Liver (tissue), 8 donors: ENCODE measurements at regions not wholly inside any gene's neighbourhood (a gene's known extent, or its start where the extent isn't known, plus 50 kb on each side); places are given as distances from the start of the nearest gene placed in this dataset.

Source experiments
- DNase-seq: peaks from one replicate; pipeline ENCODE4 v3.0.0-alpha.2; 2017; ENCODE audit warnings: low spot score
- H3K27ac ChIP-seq, 2 donors: one replicate each; pipeline ENCODE4 v1.7.0; 2013; ENCODE audit warnings: inconsistent platforms in 2 of 2, low read length in 2 of 2, control low read depth in 1 of 2, low read depth in 1 of 2, mild to moderate bottlenecking in 1 of 2
- H3K27me3 ChIP-seq, 4 donors: one replicate each; pipeline versions ENCODE4 v1.6.1 to v1.7.0; 2013; ENCODE audit warnings: low read length in 3 of 4, inconsistent platforms in 1 of 4, mild to moderate bottlenecking in 1 of 4, moderate library complexity in 1 of 4; ENCODE audit not compliant: control insufficient read depth in 4 of 4, insufficient read depth in 4 of 4
- H3K36me3 ChIP-seq, 4 donors: one replicate each; pipeline versions ENCODE4 v1.6.1 to v1.7.0; 2013; ENCODE audit warnings: low read length in 3 of 4, mild to moderate bottlenecking in 3 of 4, low read depth in 1 of 4, moderate library complexity in 1 of 4; ENCODE audit not compliant: control insufficient read depth in 4 of 4, insufficient read depth in 3 of 4
- H3K4me1 ChIP-seq, 4 donors: one replicate each; pipeline versions ENCODE4 v1.6.1 to v1.7.0; 2013; ENCODE audit warnings: low read length in 3 of 4, mild to moderate bottlenecking in 3 of 4, moderate library complexity in 1 of 4; ENCODE audit not compliant: control insufficient read depth in 4 of 4, insufficient read depth in 4 of 4
- H3K4me3 ChIP-seq, 3 donors: one replicate each; pipeline versions ENCODE4 v1.6.1 to v1.7.0; 2013; ENCODE audit warnings: low read length in 3 of 3, control low read depth in 1 of 3, low read depth in 1 of 3, mild to moderate bottlenecking in 1 of 3
- H3K9ac ChIP-seq, 2 donors: one replicate each; pipeline ENCODE4 v1.7.0; 2013; ENCODE audit warnings: low read length in 2 of 2, mild to moderate bottlenecking in 2 of 2, moderate library complexity in 2 of 2, control low read depth in 1 of 2, low read depth in 1 of 2
- H3K9me3 ChIP-seq, 4 donors: one replicate each; pipeline versions ENCODE4 v1.6.1 to v1.7.0; 2013; ENCODE audit warnings: low read length in 3 of 4; ENCODE audit not compliant: control insufficient read depth in 4 of 4
- EGR1 ChIP-seq, 2 donors: IDR thresholded peaks; 2 replicates each; pipeline ENCODE4 v1.6.1; 2016 to 2018; ENCODE audit warnings: antibody characterized with exemption in 2 of 2, low read depth in 2 of 2
- FOXA1 ChIP-seq: IDR thresholded peaks from 2 replicates; pipeline ENCODE4 v1.6.1; 2016; ENCODE audit warnings: antibody characterized with exemption
- FOXA2 ChIP-seq: IDR thresholded peaks from 2 replicates; pipeline ENCODE4 v1.6.1; 2016; ENCODE audit warnings: antibody characterized with exemption
- GABPA ChIP-seq, 2 donors: IDR thresholded peaks in 1 of 2; conservative IDR thresholded peaks in 1 of 2; 2 replicates each; pipeline ENCODE4 v1.6.1; 2016; ENCODE audit warnings: antibody characterized with exemption in 2 of 2, mild to moderate bottlenecking in 1 of 2, moderate library complexity in 1 of 2
- HNF4A ChIP-seq, 2 donors: conservative IDR thresholded peaks; 2 replicates each; pipeline ENCODE4 v1.6.1; 2016; ENCODE audit warnings: antibody characterized with exemption in 2 of 2, mild to moderate bottlenecking in 2 of 2
- HNF4G ChIP-seq: IDR thresholded peaks from 2 replicates; pipeline ENCODE4 v1.6.1; 2016; ENCODE audit warnings: antibody characterized with exemption
- JUND ChIP-seq, 2 donors: IDR thresholded peaks; 2 replicates each; pipeline ENCODE4 v1.6.1; 2016; ENCODE audit warnings: antibody characterized with exemption in 2 of 2
- NR2F2 ChIP-seq: IDR thresholded peaks from 2 replicates; pipeline ENCODE4 v1.6.1; 2016; ENCODE audit warnings: antibody characterized with exemption
- RXRA ChIP-seq, 2 donors: IDR thresholded peaks; 2 replicates each; pipeline ENCODE4 v1.6.1; 2017 to 2018; ENCODE audit warnings: antibody characterized with exemption in 2 of 2, mild to moderate bottlenecking in 1 of 2
- SP1 ChIP-seq: IDR thresholded peaks from 2 replicates; pipeline ENCODE4 v1.6.1; 2018; ENCODE audit warnings: antibody characterized with exemption, mild to moderate bottlenecking
- TAF1 ChIP-seq: conservative IDR thresholded peaks from 2 replicates; pipeline ENCODE4 v1.6.1; 2016; ENCODE audit warnings: antibody characterized with exemption, mild to moderate bottlenecking
- YY1 ChIP-seq: IDR thresholded peaks from 2 replicates; pipeline ENCODE4 v1.6.1; 2016; ENCODE audit warnings: antibody characterized with exemption, mild to moderate bottlenecking
- WGBS: extraction: QIAGEN DNeasy Blood & Tissue Kit; methylation state at CpG from one replicate; pipeline ENCODE4 v1.1.7; 2013; 5-methylcytosine and 5-hydroxymethylcytosine counted together
- TF ChIP-seq, protein P1 (sequence below): IDR thresholded peaks from 2 replicates; pipeline ENCODE4 v1.6.1; 2016; ENCODE audit warnings: antibody characterized with exemption
- TF ChIP-seq, protein P2 (sequence below): fragments of 150-350 bp; IDR thresholded peaks from 2 replicates; pipeline ENCODE4 v1.5.1; 2017; ENCODE audit warnings: improper control_type of control experiment, low read depth, low read length; ENCODE audit not compliant: missing input control
- TF ChIP-seq, protein P3 (sequence below): IDR thresholded peaks from 2 replicates; pipeline ENCODE4 v1.6.1; 2016; ENCODE audit warnings: antibody characterized with exemption
- TF ChIP-seq, protein P4 (sequence below): IDR thresholded peaks from 2 replicates; pipeline ENCODE4 v1.6.1; 2016; ENCODE audit warnings: antibody characterized with exemption, mild to moderate bottlenecking
- donor health status: healthy.
- donor health status: healthy.
- donor health status: healthy.
- donor health status: healthy.
- donor health status: healthy.

GRCh38 chr10:58050575-58050974 is 217.1 kb downstream of the IPMK start (continued):
- TF ChIP-seq, protein P1, sequence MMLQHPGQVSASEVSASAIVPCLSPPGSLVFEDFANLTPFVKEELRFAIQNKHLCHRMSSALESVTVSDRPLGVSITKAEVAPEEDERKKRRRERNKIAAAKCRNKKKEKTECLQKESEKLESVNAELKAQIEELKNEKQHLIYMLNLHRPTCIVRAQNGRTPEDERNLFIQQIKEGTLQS, result no peak
- TF ChIP-seq FOXA1 (no peak), HNF4G (no peak), FOXA2 (no peak), HNF4A (conservative IDR thresholded peaks at IDR 0.05) (no peak)
- TF ChIP-seq, protein P2, sequence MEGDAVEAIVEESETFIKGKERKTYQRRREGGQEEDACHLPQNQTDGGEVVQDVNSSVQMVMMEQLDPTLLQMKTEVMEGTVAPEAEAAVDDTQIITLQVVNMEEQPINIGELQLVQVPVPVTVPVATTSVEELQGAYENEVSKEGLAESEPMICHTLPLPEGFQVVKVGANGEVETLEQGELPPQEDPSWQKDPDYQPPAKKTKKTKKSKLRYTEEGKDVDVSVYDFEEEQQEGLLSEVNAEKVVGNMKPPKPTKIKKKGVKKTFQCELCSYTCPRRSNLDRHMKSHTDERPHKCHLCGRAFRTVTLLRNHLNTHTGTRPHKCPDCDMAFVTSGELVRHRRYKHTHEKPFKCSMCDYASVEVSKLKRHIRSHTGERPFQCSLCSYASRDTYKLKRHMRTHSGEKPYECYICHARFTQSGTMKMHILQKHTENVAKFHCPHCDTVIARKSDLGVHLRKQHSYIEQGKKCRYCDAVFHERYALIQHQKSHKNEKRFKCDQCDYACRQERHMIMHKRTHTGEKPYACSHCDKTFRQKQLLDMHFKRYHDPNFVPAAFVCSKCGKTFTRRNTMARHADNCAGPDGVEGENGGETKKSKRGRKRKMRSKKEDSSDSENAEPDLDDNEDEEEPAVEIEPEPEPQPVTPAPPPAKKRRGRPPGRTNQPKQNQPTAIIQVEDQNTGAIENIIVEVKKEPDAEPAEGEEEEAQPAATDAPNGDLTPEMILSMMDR, result no peak

DNA sequence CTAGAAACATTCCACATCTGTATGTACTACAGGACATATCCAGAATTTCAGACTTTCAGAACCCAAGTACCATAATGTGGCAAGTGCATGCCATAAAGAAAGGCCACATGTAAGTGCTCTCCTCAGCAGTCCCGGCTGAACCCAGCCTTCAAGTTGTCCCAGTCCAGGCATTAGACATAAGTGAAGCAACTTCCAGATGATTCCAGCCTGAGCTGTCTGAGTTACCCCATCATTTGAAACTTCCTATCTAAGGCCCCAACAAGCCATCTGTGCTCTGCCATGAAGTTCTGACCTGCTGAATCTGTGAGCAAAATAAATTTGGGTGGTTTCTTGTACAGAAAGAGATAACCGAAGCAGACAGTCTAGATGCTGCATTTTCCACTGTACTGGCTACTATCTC is 218.8 kb downstream of the IPMK start:
- H3K4me3 ChIP-seq, result no peak overlapping the region
- H3K27me3 ChIP-seq, result no peaks in the 10 kb centered on the region
- H3K27ac ChIP-seq, result no peak overlapping the region
- no peak for DNase-seq
- no peaks in the 10 kb centered on the region for H3K36me3 ChIP-seq
- TF ChIP-seq RXRA (IDR thresholded peaks at IDR 0.05), result no peak
- no peak for TF ChIP-seq TAF1
- TF ChIP-seq HNF4G, result no peak
- no peak for TF ChIP-seq HNF4A (conservative IDR thresholded peaks at IDR 0.05)
- TF ChIP-seq GABPA (IDR thresholded peaks at IDR 0.05 in 1 of 2, conservative IDR thresholded peaks at IDR 0.05 in 1 of 2), result no peak
- no peak overlapping the region for H3K9ac ChIP-seq
- no peaks in the 10 kb centered on the region for H3K4me1 ChIP-seq
- no peaks in the 10 kb centered on the region for H3K9me3 ChIP-seq
- 90% methylated on average over 2 of the region's 2 CpGs for WGBS

- no peaks in the 10 kb centered on the region for H3K27me3 ChIP-seq
- WGBS, result 94% methylated on average over 3 of the region's 3 CpGs
- H3K36me3 ChIP-seq, result no peaks in the 10 kb centered on the region
- H3K9me3 ChIP-seq, result peaks cover 0 to 2% (median 0%) of the 10 kb centered on the region in 4 donors
- H3K4me1 ChIP-seq, result no peaks in the 10 kb centered on the region
- TF ChIP-seq RXRA (IDR thresholded peaks at IDR 0.05), result no peak
- TF ChIP-seq EGR1 (IDR thresholded peaks at IDR 0.05; ENCODE audit: low read depth in 2 of 2), result no peak
- no peak for TF ChIP-seq GABPA (IDR thresholded peaks at IDR 0.05 in 1 of 2, conservative IDR thresholded peaks at IDR 0.05 in 1 of 2)
- TF ChIP-seq YY1, result no peak
- DNase-seq, result no peak
- no peak overlapping the region for H3K27ac ChIP-seq
- no peak overlapping the region for H3K4me3 ChIP-seq
- no peak overlapping the region for H3K9ac ChIP-seq
These were observed 223.6 kb downstream of the IPMK start for GRCh38 chr10:58044072-58044471.

- Histone ChIP-seq H3K4me3 (no peak overlapping the region), H3K4me1 (no peaks in the 10 kb centered on the region), H3K9ac (no peak overlapping the region), H3K27me3 (no peaks in the 10 kb centered on the region), H3K9me3 (peaks cover 0 to 2% (median 0%) of the 10 kb centered on the region in 4 donors), H3K27ac (no peak overlapping the region), H3K36me3 (no peaks in the 10 kb centered on the region)
- no peak for DNase-seq
- no peak for TF ChIP-seq SP1
- TF ChIP-seq, protein P3, sequence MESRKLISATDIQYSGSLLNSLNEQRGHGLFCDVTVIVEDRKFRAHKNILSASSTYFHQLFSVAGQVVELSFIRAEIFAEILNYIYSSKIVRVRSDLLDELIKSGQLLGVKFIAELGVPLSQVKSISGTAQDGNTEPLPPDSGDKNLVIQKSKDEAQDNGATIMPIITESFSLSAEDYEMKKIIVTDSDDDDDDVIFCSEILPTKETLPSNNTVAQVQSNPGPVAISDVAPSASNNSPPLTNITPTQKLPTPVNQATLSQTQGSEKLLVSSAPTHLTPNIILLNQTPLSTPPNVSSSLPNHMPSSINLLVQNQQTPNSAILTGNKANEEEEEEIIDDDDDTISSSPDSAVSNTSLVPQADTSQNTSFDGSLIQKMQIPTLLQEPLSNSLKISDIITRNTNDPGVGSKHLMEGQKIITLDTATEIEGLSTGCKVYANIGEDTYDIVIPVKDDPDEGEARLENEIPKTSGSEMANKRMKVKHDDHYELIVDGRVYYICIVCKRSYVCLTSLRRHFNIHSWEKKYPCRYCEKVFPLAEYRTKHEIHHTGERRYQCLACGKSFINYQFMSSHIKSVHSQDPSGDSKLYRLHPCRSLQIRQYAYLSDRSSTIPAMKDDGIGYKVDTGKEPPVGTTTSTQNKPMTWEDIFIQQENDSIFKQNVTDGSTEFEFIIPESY, result no peak
- TF ChIP-seq, protein P2, result no peak
- TF ChIP-seq, protein P1, result no peak
- no peak for TF ChIP-seq JUND (IDR thresholded peaks at IDR 0.05)
- no peak for TF ChIP-seq EGR1 (IDR thresholded peaks at IDR 0.05; ENCODE audit: low read depth in 2 of 2)
- TF ChIP-seq YY1, result no peak
- TF ChIP-seq, protein P4, sequence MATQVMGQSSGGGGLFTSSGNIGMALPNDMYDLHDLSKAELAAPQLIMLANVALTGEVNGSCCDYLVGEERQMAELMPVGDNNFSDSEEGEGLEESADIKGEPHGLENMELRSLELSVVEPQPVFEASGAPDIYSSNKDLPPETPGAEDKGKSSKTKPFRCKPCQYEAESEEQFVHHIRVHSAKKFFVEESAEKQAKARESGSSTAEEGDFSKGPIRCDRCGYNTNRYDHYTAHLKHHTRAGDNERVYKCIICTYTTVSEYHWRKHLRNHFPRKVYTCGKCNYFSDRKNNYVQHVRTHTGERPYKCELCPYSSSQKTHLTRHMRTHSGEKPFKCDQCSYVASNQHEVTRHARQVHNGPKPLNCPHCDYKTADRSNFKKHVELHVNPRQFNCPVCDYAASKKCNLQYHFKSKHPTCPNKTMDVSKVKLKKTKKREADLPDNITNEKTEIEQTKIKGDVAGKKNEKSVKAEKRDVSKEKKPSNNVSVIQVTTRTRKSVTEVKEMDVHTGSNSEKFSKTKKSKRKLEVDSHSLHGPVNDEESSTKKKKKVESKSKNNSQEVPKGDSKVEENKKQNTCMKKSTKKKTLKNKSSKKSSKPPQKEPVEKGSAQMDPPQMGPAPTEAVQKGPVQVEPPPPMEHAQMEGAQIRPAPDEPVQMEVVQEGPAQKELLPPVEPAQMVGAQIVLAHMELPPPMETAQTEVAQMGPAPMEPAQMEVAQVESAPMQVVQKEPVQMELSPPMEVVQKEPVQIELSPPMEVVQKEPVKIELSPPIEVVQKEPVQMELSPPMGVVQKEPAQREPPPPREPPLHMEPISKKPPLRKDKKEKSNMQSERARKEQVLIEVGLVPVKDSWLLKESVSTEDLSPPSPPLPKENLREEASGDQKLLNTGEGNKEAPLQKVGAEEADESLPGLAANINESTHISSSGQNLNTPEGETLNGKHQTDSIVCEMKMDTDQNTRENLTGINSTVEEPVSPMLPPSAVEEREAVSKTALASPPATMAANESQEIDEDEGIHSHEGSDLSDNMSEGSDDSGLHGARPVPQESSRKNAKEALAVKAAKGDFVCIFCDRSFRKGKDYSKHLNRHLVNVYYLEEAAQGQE, result no peak
- no peak for TF ChIP-seq HNF4A (conservative IDR thresholded peaks at IDR 0.05)
- no peak for TF ChIP-seq GABPA (IDR thresholded peaks at IDR 0.05 in 1 of 2, conservative IDR thresholded peaks at IDR 0.05 in 1 of 2)
- no peak for TF ChIP-seq FOXA2
- no peak for TF ChIP-seq NR2F2
These were observed 225.8 kb downstream of the IPMK start for GRCh38 chr10:58041901-58042300.
